ENCODE measurements at regions not wholly inside any gene's neighbourhood (a gene's known extent, or its start where the extent isn't known, plus 50 kb on each side); places are given as distances from the start of the nearest gene placed in this dataset.
A peak's percentile ranks its signal among the peaks of the same experiment; 100 is the strongest.
"Not testable (repeated sequence)": the region's sequence is repeated elsewhere in the genome, so short reads cannot be mapped to it uniquely, and the experiment has no call there.

GRCh38 chrX:25858273-25858880 is 279.8 kb upstream of the MAGEB18 start:
- DNase-seq: no peak

GRCh38 chrX:25860322-25860721 is 277.8 kb upstream of the MAGEB18 start:
- DNase-seq: no peak

GRCh38 chrX:25869761-25870160 is 268.4 kb upstream of the MAGEB18 start:
- DNase-seq: no peak

GRCh38 chrX:25872786-25873185 is 265.4 kb upstream of the MAGEB18 start:
- DNase-seq: no peak

- no peak for DNase-seq
Measured at GRCh38 chrX:25873196-25873595, 264.9 kb upstream of the MAGEB18 start.

- no peak for DNase-seq
Measured at GRCh38 chrX:25878806-25879205, 259.3 kb upstream of the MAGEB18 start.

- DNase-seq: not testable (repeated sequence)
Measured at GRCh38 chrX:25882503-25882902, 255.6 kb upstream of the MAGEB18 start.

GRCh38 chrX:25897758-25898157 is 240.4 kb upstream of the MAGEB18 start:
- no peak for DNase-seq

GRCh38 chrX:25905728-25906127 is 232.4 kb upstream of the MAGEB18 start:
- not testable (repeated sequence) for DNase-seq

GRCh38 chrX:25925946-25926345 is 212.2 kb upstream of the MAGEB18 start:
- no peak for DNase-seq

GRCh38 chrX:25928316-25928715 is 209.8 kb upstream of the MAGEB18 start:
- DNase-seq: no peak

GRCh38 chrX:25941087-25941486 is 197.1 kb upstream of the MAGEB18 start:
- no peak for DNase-seq

- DNase-seq: no peak
Measured at GRCh38 chrX:25941559-25942250, 196.4 kb upstream of the MAGEB18 start.

GRCh38 chrX:25968920-25969319 is 169.2 kb upstream of the MAGEB18 start:
- peak; percentile 41 for DNase-seq

GRCh38 chrX:25976683-25977310 is 161.3 kb upstream of the MAGEB18 start:
- no peak for DNase-seq

GRCh38 chrX:25998687-25999086 is 139.5 kb upstream of the MAGEB18 start:
- DNase-seq: no peak

GRCh38 chrX:26007462-26007861 is 130.7 kb upstream of the MAGEB18 start:
- no peak for DNase-seq

- DNase-seq: no peak
Measured at GRCh38 chrX:26008042-26008441, 130.1 kb upstream of the MAGEB18 start.

GRCh38 chrX:26008691-26009090 is 129.5 kb upstream of the MAGEB18 start:
- no peak for DNase-seq

GRCh38 chrX:26019386-26019785 is 118.8 kb upstream of the MAGEB18 start:
- no peak for DNase-seq

GRCh38 chrX:26026179-26026578 is 112.0 kb upstream of the MAGEB18 start:
- DNase-seq: no peak

- DNase-seq: no peak
Measured at GRCh38 chrX:26032111-26032912, 105.8 kb upstream of the MAGEB18 start.

GRCh38 chrX:26037367-26037766 is 100.8 kb upstream of the MAGEB18 start:
- no peak for DNase-seq

GRCh38 chrX:26050099-26050498 is 88.0 kb upstream of the MAGEB18 start:
- no peak for DNase-seq
